ENCODE measurements at regions not wholly inside any gene's neighbourhood (a gene's known extent, or its start where the extent isn't known, plus 50 kb on each side); places are given as distances from the start of the nearest gene placed in this dataset.

DNA sequence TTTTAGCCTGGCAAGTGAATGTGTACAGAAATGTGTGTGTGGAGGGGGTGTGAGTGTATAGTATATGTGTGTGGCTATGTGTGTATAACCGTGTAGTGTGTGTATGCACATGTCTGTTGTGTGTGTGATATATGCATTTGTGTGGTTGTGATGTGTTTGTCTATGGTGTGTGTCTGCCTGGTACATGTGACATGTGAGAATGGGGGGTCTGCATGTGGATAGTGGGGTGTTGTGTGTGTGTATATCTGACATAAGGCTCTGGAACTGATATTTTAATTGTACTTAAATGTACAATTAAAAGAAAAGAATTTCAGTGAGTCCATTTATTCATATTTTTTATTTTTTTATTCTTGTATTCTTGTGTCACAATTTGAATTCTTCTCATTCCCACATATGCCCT lies 57.2 kb upstream of the CNR1 start:
- no peak for DNase-seq

DNA sequence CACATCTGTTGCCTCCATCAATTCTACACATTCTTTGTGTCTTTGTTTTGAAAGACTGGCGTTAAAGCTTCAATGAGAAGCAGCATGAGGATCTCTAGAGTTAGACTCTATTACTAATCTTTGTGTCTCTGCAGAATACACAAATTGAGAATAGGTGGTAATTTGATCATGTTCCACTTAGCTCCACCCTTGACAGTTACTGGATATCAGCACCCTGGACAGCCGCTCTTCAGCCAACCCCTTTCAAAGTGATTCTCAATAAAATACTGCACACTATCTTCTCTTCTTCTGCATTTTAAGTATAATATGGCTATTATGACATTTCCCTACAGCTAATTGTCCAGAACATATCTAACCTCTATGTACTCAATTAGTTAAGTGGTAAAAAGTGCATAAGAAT lies 54.3 kb upstream of the CNR1 start:
- DNase-seq = no peak

DNA sequence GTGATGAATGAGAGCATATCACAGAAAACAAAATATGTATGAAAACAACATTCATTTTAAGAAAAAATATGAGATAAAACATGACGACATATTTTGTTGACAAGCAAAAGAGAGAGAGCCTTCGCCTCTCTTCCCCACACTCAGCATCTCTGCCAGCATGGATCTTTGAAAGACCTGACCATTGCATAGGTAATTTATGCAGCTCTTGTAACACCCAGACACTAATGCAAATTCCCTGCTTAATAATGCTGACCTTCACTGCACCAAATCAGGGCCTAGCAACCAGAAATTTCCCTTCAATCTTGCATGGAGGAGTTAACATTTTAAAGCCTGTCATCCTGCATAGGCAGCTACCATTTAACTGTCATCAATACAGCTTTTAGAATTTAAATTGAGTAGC lies 50.0 kb upstream of the CNR1 start:
- no peak for DNase-seq

Data from midbrain (tissue), 1 donor.